ENCODE measurements at regions not wholly inside any gene's neighbourhood (a gene's known extent, or its start where the extent isn't known, plus 50 kb on each side); places are given as distances from the start of the nearest gene placed in this dataset.

DNA sequence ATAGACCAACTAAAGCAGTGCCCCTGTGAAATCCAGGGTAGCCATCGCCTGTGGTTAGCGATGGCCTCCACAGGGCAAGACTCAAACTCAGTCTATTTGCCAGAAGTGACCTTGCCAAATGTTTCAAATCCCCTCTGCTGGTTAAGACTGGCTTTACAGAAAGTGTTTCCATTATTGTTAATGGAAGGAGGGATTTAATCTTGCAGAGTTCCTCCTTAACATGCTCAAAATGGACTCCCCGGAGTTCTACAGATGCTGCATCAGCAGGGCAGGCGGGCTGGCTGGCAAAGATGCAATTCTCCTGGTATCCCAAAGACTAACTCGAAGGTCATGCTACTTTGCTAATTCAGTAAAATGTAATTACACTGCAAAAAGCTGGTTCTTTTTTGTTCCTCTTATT lies 313.0 kb upstream of the SLC7A11 start:
- DNase-seq (ENCODE audit: low read depth) = no peak

DNA sequence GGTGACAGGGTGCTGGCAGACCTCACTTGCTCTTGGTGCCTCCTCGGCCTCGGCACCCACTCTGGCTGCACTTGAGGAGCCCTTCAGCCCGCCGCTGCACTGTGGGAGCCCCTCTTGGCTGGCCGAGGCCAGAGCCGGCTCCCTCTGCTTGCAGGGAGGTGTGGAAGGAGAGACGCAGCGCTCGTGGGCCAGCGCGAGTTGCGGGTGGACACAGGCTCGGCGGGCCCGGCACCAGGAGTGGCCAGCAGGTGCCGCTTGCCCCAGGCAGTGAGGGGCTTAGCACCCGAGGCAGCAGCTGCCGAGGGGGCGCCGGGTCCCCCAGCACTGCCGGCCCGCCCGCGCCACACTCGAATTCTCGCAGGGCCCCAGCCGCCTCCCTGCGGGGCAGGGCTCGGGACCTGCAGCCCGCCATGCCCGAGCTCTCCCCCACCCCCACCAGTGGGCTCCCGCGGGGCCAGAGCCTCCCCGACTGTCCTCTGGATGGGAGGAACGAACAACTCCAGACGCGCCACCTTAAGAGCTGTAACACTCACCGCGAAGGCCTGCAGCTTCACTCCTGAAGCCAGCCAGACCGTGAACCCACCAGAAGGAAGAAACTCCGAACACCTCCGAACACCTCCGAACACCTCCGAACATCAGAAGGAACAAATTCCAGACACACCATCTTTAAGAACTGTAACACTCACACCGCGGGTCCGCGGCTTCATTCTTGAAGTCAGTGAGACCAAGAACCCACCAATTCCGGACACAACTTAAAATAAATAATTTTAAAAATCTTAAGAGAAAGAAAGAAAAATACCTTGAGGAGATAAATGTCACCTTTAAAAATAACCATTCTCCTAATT lies 311.1 kb upstream of the SLC7A11 start:
- DNase-seq (ENCODE audit: low read depth) = no peak
- TF ChIP-seq, protein P1, sequence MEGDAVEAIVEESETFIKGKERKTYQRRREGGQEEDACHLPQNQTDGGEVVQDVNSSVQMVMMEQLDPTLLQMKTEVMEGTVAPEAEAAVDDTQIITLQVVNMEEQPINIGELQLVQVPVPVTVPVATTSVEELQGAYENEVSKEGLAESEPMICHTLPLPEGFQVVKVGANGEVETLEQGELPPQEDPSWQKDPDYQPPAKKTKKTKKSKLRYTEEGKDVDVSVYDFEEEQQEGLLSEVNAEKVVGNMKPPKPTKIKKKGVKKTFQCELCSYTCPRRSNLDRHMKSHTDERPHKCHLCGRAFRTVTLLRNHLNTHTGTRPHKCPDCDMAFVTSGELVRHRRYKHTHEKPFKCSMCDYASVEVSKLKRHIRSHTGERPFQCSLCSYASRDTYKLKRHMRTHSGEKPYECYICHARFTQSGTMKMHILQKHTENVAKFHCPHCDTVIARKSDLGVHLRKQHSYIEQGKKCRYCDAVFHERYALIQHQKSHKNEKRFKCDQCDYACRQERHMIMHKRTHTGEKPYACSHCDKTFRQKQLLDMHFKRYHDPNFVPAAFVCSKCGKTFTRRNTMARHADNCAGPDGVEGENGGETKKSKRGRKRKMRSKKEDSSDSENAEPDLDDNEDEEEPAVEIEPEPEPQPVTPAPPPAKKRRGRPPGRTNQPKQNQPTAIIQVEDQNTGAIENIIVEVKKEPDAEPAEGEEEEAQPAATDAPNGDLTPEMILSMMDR (IDR thresholded peaks at IDR 0.05; ENCODE audit: insufficient read depth, low read length, poor library complexity, severe bottlenecking) = no peak
- Histone ChIP-seq H3K27me3 (ENCODE audit: control insufficient read depth, insufficient read depth, low read length) (no peaks in the 10 kb centered on the region), H3K4me3 (ENCODE audit: low read depth, low read length) (no peak overlapping the region), H3K36me3 (ENCODE audit: control insufficient read depth, insufficient read depth, low read length) (no peaks in the 10 kb centered on the region)

More for the DNA sequence above, 313.0 kb upstream of the SLC7A11 start:
- Histone ChIP-seq H3K27me3 (ENCODE audit: control insufficient read depth, insufficient read depth, low read length) (no peaks in the 10 kb centered on the region), H3K36me3 (ENCODE audit: control insufficient read depth, insufficient read depth, low read length) (no peaks in the 10 kb centered on the region), H3K4me3 (ENCODE audit: low read depth, low read length) (no peak overlapping the region)
- TF ChIP-seq, protein P1 (IDR thresholded peaks at IDR 0.05; ENCODE audit: insufficient read depth, low read length, poor library complexity, severe bottlenecking) = no peak

DNA sequence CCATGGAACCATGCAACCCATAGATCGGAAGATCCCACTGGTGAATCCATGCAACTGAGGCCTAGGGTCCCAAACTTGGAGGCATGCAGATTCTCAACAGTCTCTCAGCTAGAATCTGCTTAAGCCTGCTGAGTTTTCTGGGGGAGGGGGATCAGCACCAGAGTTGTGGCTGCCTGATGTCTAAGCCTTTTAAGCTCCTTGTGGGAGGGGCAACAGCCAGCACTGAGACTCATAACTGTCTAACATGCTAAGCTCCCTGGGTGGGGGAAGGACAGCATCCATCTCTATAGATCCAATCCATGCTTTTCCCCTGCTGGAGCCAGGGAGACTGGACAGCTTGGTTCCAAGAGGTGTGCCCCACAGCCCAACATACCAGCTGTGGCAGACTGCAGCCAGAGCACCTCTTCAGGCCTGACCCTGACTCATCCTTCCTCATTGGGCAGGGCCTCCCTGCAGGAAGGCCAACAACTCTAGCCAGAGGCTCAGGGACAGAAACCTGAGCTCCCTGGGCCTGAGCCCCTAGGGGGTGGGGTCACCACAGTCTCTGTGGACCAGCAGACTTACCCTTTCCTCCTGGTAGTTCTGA lies 300.1 kb upstream of the SLC7A11 start:
- TF ChIP-seq, protein P1 (IDR thresholded peaks at IDR 0.05; ENCODE audit: insufficient read depth, low read length, poor library complexity, severe bottlenecking) = no peak
- no peaks in the 10 kb centered on the region for H3K36me3 ChIP-seq (ENCODE audit: control insufficient read depth, insufficient read depth, low read length)
- no peak overlapping the region for H3K4me3 ChIP-seq (ENCODE audit: low read depth, low read length)
- DNase-seq (ENCODE audit: low read depth) = no peak
- no peaks in the 10 kb centered on the region for H3K27me3 ChIP-seq (ENCODE audit: control insufficient read depth, insufficient read depth, low read length)

DNA sequence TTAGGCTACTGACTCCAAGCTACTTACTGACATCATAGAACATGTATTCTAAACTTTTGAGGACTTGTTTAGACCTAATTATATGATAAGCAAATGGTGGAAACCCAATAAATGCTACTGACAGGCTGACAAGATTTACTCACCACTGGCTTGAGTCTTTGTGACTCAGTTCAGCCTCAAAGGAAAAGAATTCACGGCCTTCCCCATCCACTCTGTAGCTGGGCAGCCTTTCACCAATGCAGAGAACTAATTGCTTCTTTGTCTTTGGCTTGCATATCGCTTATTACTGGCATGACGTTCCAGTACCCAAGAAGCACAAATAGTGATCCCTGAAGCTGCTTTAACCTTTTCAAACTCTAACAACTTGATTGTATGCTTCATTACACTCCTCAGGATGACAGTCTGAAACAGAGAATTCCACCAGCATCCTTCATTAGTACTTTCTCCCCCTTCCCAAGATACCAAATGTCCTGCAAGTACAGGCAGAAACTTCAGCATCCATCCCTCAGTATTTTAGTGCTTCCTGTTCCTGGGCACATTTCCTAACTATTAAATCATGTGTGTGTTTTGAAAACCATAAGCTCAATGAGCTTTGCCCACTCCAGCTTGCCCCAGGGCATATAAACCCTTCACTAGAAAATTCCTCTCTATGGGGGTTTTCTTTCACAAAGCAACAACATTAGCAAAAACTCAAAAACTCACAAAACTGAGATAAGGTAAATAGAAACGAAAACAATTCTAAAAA lies 298.1 kb upstream of the SLC7A11 start:
- DNase-seq (ENCODE audit: low read depth) = no peak
- H3K27me3 ChIP-seq (ENCODE audit: control insufficient read depth, insufficient read depth, low read length) = no peaks in the 10 kb centered on the region

DNA sequence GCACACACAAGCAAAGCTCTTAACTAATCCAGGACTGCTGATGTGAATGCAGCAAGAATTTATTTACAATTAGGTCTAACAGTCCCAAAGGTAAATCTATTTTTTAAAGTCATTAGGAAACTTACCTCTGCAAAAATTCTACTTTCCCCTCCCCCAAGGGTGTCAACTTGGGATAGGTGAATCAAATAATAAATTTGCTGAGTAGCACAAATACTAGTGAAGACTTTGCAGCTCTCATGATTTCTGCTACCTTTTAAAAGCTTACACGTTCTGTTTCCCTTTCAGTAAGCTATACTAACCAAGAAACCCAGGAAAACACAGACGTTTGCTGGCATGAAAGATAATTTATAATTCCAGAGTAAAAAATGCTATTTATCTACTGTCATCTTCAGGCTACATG lies 296.6 kb upstream of the SLC7A11 start:
- no peak for DNase-seq (ENCODE audit: low read depth)
- H3K4me3 ChIP-seq (ENCODE audit: low read depth, low read length) = no peak overlapping the region
- H3K36me3 ChIP-seq (ENCODE audit: control insufficient read depth, insufficient read depth, low read length) = no peaks in the 10 kb centered on the region
- TF ChIP-seq, protein P1 (IDR thresholded peaks at IDR 0.05; ENCODE audit: insufficient read depth, low read length, poor library complexity, severe bottlenecking) = no peak
- no peaks in the 10 kb centered on the region for H3K27me3 ChIP-seq (ENCODE audit: control insufficient read depth, insufficient read depth, low read length)

More for the DNA sequence above, 298.1 kb upstream of the SLC7A11 start:
- H3K36me3 ChIP-seq (ENCODE audit: control insufficient read depth, insufficient read depth, low read length) = no peaks in the 10 kb centered on the region
- H3K4me3 ChIP-seq (ENCODE audit: low read depth, low read length) = no peak overlapping the region
- TF ChIP-seq, protein P1 (IDR thresholded peaks at IDR 0.05; ENCODE audit: insufficient read depth, low read length, poor library complexity, severe bottlenecking) = no peak
